LNCAP (cell line): ENCODE measurements at regions not wholly inside any gene's neighbourhood (a gene's known extent, or its start where the extent isn't known, plus 50 kb on each side); places are given as distances from the start of the nearest gene placed in this dataset.

Source experiments
- CTCF ChIP-seq: fragments of 450-650 bp; IDR thresholded peaks from 2 replicates; pipeline ENCODE4 v1.5.1; 2017; ENCODE audit warnings: mild to moderate bottlenecking

GRCh38 chr1:4052657-4053056, 152.6 kb upstream of the C1orf174 start:
- no peak for TF ChIP-seq CTCF

GRCh38 chr1:4053160-4053748, 153.2 kb upstream of the C1orf174 start:
- no peak for TF ChIP-seq CTCF

- TF ChIP-seq CTCF: no peak
Measured at GRCh38 chr1:4053774-4054173, 153.7 kb upstream of the C1orf174 start.

GRCh38 chr1:4055294-4055967, 155.4 kb upstream of the C1orf174 start:
- no peak for TF ChIP-seq CTCF

GRCh38 chr1:4056422-4056821, 156.3 kb upstream of the C1orf174 start:
- TF ChIP-seq CTCF: no peak

- no peak for TF ChIP-seq CTCF
Measured at GRCh38 chr1:4056989-4057388, 156.9 kb upstream of the C1orf174 start.

GRCh38 chr1:4057603-4058002, 157.5 kb upstream of the C1orf174 start:
- TF ChIP-seq CTCF: no peak
